Chondrocyte (in vitro differentiated cells): ENCODE measurements at regions not wholly inside any gene's neighbourhood (a gene's known extent, or its start where the extent isn't known, plus 50 kb on each side); places are given as distances from the start of the nearest gene placed in this dataset.

Experiments
- DNase-seq: peaks from one replicate; pipeline ENCODE4 v3.0.0; 2021; ENCODE audit warnings: mixed read lengths, low spot score
- H3K27ac Mint-ChIP-seq: one replicate; pipeline ENCODE4 v1.8.0; 2021; ENCODE audit warnings: mild to moderate bottlenecking, moderate library complexity, mixed read lengths; ENCODE audit not compliant: unreplicated experiment
- H3K27me3 Mint-ChIP-seq: 2 replicates; pipeline ENCODE4 v1.8.0; 2021; ENCODE audit warnings: low read depth, mixed read lengths
- H3K36me3 Mint-ChIP-seq: 2 replicates; pipeline ENCODE4 v1.8.0; 2021; ENCODE audit warnings: low read depth, mixed read lengths
- H3K4me1 Mint-ChIP-seq: 2 replicates; pipeline ENCODE4 v1.8.0; 2021; ENCODE audit warnings: low read depth, mild to moderate bottlenecking, mixed read lengths
- H3K4me3 Mint-ChIP-seq: one replicate; pipeline ENCODE4 v1.8.0; 2021; ENCODE audit warnings: mild to moderate bottlenecking, moderate library complexity, mixed read lengths; ENCODE audit not compliant: unreplicated experiment
- H3K9me3 Mint-ChIP-seq: 2 replicates; pipeline ENCODE4 v1.8.0; 2021; ENCODE audit warnings: low read depth, mixed read lengths
- CTCF ChIP-seq: fragments of 200-600 bp; sonication (generic); IDR thresholded peaks from 2 replicates; pipeline ENCODE4 v1.5.0; 2021; ENCODE audit warnings: antibody characterized with exemption, mild to moderate bottlenecking, moderate library complexity

DNA sequence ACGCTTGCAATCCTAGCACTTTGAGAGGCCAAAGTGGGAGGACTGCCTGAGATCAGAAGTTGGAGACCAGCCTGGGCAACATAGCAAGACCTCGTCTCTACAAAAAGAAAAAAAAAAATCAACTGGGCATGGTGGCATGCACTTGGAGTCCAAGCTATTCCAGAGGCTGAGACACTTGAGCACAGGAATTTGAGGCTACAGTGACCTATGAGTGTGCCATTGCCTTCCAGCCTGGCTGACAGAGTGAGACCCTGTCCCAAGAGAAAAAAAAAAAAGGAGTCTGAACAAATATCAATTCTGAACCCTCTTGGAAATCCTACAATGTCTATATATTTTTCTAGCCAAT lies 126.8 kb upstream of the NRP1 start:
- TF ChIP-seq CTCF, result no peak
- Mint-ChIP-seq H3K27ac (no peak overlapping the region), H3K9me3 (no peaks in the 10 kb centered on the region), H3K4me1 (peaks cover 10% of the 10 kb centered on the region), H3K4me3 (no peak overlapping the region), H3K36me3 (no peaks in the 10 kb centered on the region), H3K27me3 (no peaks in the 10 kb centered on the region)
- no peak for DNase-seq

DNA sequence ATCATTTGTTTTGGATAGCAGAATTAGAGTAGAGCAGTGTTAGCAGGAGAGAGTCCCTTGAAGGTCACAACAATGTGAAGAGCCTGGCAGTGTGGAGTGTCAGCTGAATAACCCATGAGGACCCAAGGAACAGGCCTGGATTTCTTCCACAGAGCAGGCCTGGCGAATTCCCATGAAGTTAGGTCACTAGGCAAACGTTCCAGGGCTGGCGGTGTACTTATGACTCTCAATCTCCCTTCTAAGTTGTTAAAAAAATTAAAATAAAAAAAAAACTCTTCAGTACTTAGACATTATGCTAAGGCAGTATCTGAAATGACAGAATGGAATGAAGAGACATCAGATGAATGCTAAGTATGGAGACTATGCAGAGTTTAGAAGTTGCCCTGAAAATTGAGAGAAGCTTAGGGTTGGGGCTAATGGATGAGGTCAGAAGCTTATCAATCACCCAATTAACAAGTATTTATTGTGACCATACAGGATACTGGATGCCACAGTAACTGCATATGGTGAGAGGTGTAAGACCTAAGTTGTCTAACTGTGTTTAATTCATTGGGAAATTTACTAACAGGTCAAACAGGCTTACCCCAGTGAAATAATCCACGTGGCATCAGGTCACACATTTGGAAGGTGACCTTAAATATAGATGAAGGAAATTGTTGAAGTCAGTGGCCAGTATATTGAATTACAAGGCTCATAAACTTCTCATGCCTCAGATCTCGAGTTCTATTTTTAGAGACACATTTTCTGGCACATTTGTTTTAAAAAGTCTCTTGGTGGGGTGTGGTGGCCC lies 126.2 kb upstream of the NRP1 start:
- TF ChIP-seq CTCF, result no peak
- Mint-ChIP-seq H3K4me3 (no peak overlapping the region), H3K36me3 (no peaks in the 10 kb centered on the region), H3K9me3 (no peaks in the 10 kb centered on the region), H3K27me3 (no peaks in the 10 kb centered on the region), H3K27ac (peak overlapping the region; percentile 39), H3K4me1 (peaks cover 10% of the 10 kb centered on the region)
- DNase-seq, result no peak

GRCh38 chr10:33459602-33460001 lies 125.1 kb upstream of the NRP1 start:
- Mint-ChIP-seq H3K9me3 (no peaks in the 10 kb centered on the region), H3K4me3 (no peak overlapping the region), H3K27me3 (no peaks in the 10 kb centered on the region), H3K36me3 (no peaks in the 10 kb centered on the region), H3K4me1 (peaks cover 10% of the 10 kb centered on the region), H3K27ac (no peak overlapping the region)
- TF ChIP-seq CTCF, result no peak
- no peak for DNase-seq

- TF ChIP-seq CTCF, result no peak
- no peak overlapping the region for H3K27ac Mint-ChIP-seq
- H3K4me3 Mint-ChIP-seq, result no peak overlapping the region
- DNase-seq, result no peak
- H3K36me3 Mint-ChIP-seq, result peaks cover 5% of the 10 kb centered on the region
- H3K9me3 Mint-ChIP-seq, result peaks cover 10% of the 10 kb centered on the region
- no peaks in the 10 kb centered on the region for H3K27me3 Mint-ChIP-seq
- peaks cover 2% of the 10 kb centered on the region for H3K4me1 Mint-ChIP-seq
Observed at GRCh38 chr10:33455029-33455428, 120.6 kb upstream of the NRP1 start.

- Mint-ChIP-seq H3K9me3 (peaks cover 10% of the 10 kb centered on the region), H3K27me3 (no peaks in the 10 kb centered on the region), H3K36me3 (peaks cover 5% of the 10 kb centered on the region), H3K4me3 (no peak overlapping the region), H3K27ac (no peak overlapping the region), H3K4me1 (no peaks in the 10 kb centered on the region)
- TF ChIP-seq CTCF, result no peak
- no peak for DNase-seq
Observed at GRCh38 chr10:33454554-33454953, 120.1 kb upstream of the NRP1 start.
